22Rv1 (cell line): ENCODE measurements at regions not wholly inside any gene's neighbourhood (a gene's known extent, or its start where the extent isn't known, plus 50 kb on each side); places are given as distances from the start of the nearest gene placed in this dataset.
"Not testable (repeated sequence)": the region's sequence is repeated elsewhere in the genome, so short reads cannot be mapped to it uniquely, and the experiment has no call there.

Experiments
- CTCF ChIP-seq: fragments of 450-650 bp; IDR thresholded peaks from 2 replicates; pipeline ENCODE4 v1.5.1; 2017; ENCODE audit warnings: mild to moderate bottlenecking
- ZFX ChIP-seq: fragments of 450-650 bp; IDR thresholded peaks from 2 replicates; pipeline ENCODE4 v1.6.1; 2017; ENCODE audit warnings: antibody characterized with exemption, borderline replicate concordance

GRCh38 chr12:25394775-25395174 lies 144.0 kb upstream of the KRAS start:
- TF ChIP-seq CTCF, ZFX: not testable (repeated sequence)
